OCI-LY7 (cell line): ENCODE measurements at regions not wholly inside any gene's neighbourhood (a gene's known extent, or its start where the extent isn't known, plus 50 kb on each side); places are given as distances from the start of the nearest gene placed in this dataset.

ENCODE experiments used
- CTCF ChIP-seq: fragments of 200-600 bp; sonication (generic); conservative IDR thresholded peaks from 2 replicates; pipeline ENCODE4 v1.5.1; 2014; ENCODE audit warnings: mild to moderate bottlenecking, antibody characterized with exemption, low read length, moderate library complexity, mixed read lengths
- EZH2phosphoT487 ChIP-seq: fragments of 200-600 bp; sonication (generic); IDR thresholded peaks from 2 replicates; pipeline ENCODE4 v1.6.1; 2018; ENCODE audit warnings: low read depth, borderline replicate concordance, mild to moderate bottlenecking, mixed run types, antibody characterized with exemption, low read length, moderate library complexity, mixed read lengths

- no peak for TF ChIP-seq CTCF
- no peak for TF ChIP-seq EZH2phosphoT487
These were observed 159.1 kb downstream of the THBS2 start for GRCh38 chr6:169094552-169094950.
